Small intestine (tissue), 7 donors: ENCODE measurements at regions not wholly inside any gene's neighbourhood (a gene's known extent, or its start where the extent isn't known, plus 50 kb on each side); places are given as distances from the start of the nearest gene placed in this dataset.

Source experiments
- DNase-seq, 2 donors: peaks; one replicate each; pipeline versions ENCODE4 v3.0.0 to v3.0.0-alpha.2; 2013
- FAIRE-seq: peaks from 2 replicates; lab custom pipeline; 2012; peaks lifted over from hg19 to GRCh38; lab: Jason Lieb, UNC
- H3K27ac ChIP-seq, 3 donors: one replicate each; pipeline ENCODE4 v1.5.1; 2013; ENCODE audit warnings: low read length in 2 of 3, mild to moderate bottlenecking in 2 of 3, control low read depth in 1 of 3, inconsistent platforms in 1 of 3, low read depth in 1 of 3, moderate library complexity in 1 of 3
- H3K27me3 ChIP-seq, 3 donors: one replicate each; pipeline ENCODE4 v1.6.1; 2013; ENCODE audit warnings: low read length in 3 of 3, inconsistent platforms in 1 of 3; ENCODE audit not compliant: control insufficient read depth in 3 of 3, insufficient read depth in 3 of 3
- H3K36me3 ChIP-seq, 3 donors: one replicate each; pipeline ENCODE4 v1.6.1; 2013; ENCODE audit warnings: low read length in 3 of 3, inconsistent platforms in 1 of 3, low read depth in 1 of 3, mild to moderate bottlenecking in 1 of 3, moderate library complexity in 1 of 3; ENCODE audit not compliant: control insufficient read depth in 3 of 3, insufficient read depth in 2 of 3
- H3K4me1 ChIP-seq, 3 donors: one replicate each; pipeline ENCODE4 v1.6.1; 2013; ENCODE audit warnings: low read length in 2 of 3, inconsistent platforms in 1 of 3, low read depth in 1 of 3, mild to moderate bottlenecking in 1 of 3, moderate library complexity in 1 of 3; ENCODE audit not compliant: control insufficient read depth in 3 of 3, insufficient read depth in 2 of 3
- H3K4me3 ChIP-seq, 3 donors: one replicate each; pipeline ENCODE4 v1.5.1; 2013; ENCODE audit warnings: low read length in 3 of 3, control low read depth in 1 of 3, inconsistent platforms in 1 of 3, low read depth in 1 of 3, mild to moderate bottlenecking in 1 of 3, moderate library complexity in 1 of 3
- H3K9me3 ChIP-seq, 2 donors: one replicate each; pipeline ENCODE4 v1.6.1; 2013; ENCODE audit warnings: low read depth in 1 of 2, low read length in 1 of 2; ENCODE audit not compliant: control insufficient read depth in 2 of 2, insufficient read depth in 1 of 2
- WGBS, 3 donors: extraction: QIAGEN DNeasy Blood & Tissue Kit; methylation state at CpG; one replicate each; pipeline ENCODE4 v1.1.7; 2013; 5-methylcytosine and 5-hydroxymethylcytosine counted together
- donor health status: healthy with polysubstance abuse.
- donor health status: control.
- donor health status: control.
- donor health status: Bipolar disorder and iron deficiency.
- donor health status: healthy.

- no peaks in the 10 kb centered on the region for H3K27me3 ChIP-seq
- H3K4me1 ChIP-seq, result no peaks in the 10 kb centered on the region
- no peaks in the 10 kb centered on the region for H3K9me3 ChIP-seq
- FAIRE-seq (no peak), DNase-seq (no peak)
- H3K27ac ChIP-seq, result no peak overlapping the region
- 53 to 74% (median 69%) methylated on average over 1 of the region's 1 CpG for WGBS, 3 donors
- no peaks in the 10 kb centered on the region for H3K36me3 ChIP-seq
- H3K4me3 ChIP-seq, result no peak overlapping the region
Observed at GRCh38 chr3:117427081-117427480, 717.5 kb downstream of the TUSC7 start.

- Histone ChIP-seq H3K4me3 (no peak overlapping the region), H3K36me3 (no peaks in the 10 kb centered on the region), H3K9me3 (no peaks in the 10 kb centered on the region), H3K4me1 (no peaks in the 10 kb centered on the region), H3K27me3 (no peaks in the 10 kb centered on the region), H3K27ac (no peak overlapping the region)
- WGBS, 3 donors, result 52 to 64% (median 63%) methylated on average over 1 of the region's 1 CpG
- no peak for FAIRE-seq
- peak in 1 of 2 donors; percentile 16 for DNase-seq
Observed at GRCh38 chr3:117433427-117433826, 723.8 kb downstream of the TUSC7 start.

DNA sequence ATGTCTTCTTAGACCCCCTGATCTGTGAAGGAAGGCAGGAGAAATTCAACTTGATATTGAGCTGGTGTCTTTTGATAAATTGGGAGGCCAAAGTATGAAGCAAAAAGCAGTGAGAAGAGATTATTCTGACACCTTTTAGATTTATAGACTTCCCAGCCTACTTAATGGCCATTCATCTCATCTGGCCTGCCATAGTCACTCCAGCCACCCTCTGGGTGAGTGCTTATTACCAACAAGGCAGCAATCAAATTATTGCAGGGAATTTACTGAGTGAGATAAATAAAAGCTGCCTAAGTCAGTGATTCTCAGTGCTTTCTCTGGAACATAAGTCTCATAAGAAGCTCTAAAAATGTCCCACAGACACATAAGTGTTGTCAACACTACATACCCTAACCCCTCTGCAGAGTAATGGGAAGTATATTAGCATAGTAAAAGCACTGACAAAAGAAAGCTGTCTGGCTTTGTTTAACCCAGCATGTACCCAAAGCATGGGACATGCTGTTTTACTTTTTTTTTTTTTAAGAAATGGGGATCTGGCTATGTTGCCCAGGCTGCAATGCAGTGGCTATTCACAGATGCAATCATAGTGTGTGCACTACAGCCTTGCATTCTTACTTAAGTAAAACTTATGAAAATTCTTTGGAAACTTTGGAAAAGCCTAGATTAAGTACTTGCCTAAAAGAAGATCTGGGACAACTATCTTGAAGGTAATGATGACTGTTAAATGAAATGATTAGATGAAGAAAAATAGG, 725.3 kb downstream of the TUSC7 start:
- Histone ChIP-seq H3K27me3 (no peaks in the 10 kb centered on the region), H3K4me3 (no peak overlapping the region), H3K4me1 (no peaks in the 10 kb centered on the region), H3K36me3 (no peaks in the 10 kb centered on the region), H3K27ac (no peak overlapping the region), H3K9me3 (no peaks in the 10 kb centered on the region)
- no peak for DNase-seq
- no peak for FAIRE-seq

DNA sequence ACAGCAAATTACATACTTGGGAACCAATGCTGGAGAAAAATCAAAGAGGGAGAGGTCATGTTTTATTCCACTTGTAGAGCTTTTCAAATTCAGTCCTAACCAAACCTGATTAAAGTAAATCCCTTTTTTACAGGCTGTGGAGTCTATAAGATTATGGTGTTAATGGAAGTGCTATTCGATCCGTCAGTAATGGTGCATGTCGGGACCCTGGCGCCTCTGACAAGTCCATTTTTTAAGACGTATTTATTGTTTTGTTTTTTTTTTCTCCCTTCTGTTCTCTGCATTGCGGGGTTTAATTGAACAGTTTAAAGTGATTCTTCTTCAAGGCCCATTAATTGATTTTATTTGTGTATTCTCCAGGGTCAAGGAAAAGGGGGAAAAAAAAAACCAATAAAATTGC, 725.9 kb downstream of the TUSC7 start:
- Histone ChIP-seq H3K4me1 (no peaks in the 10 kb centered on the region), H3K27ac (no peak overlapping the region), H3K36me3 (no peaks in the 10 kb centered on the region), H3K27me3 (no peaks in the 10 kb centered on the region), H3K4me3 (no peak overlapping the region), H3K9me3 (no peaks in the 10 kb centered on the region)
- WGBS, 3 donors, result 97% methylated on average over 6 of the region's 6 CpGs
- no peak for FAIRE-seq
- no peak for DNase-seq

GRCh38 chr3:117439812-117440211, 730.2 kb downstream of the TUSC7 start:
- FAIRE-seq, result no peak
- H3K9me3 ChIP-seq, result no peaks in the 10 kb centered on the region
- no peaks in the 10 kb centered on the region for H3K4me1 ChIP-seq
- no peak overlapping the region for H3K27ac ChIP-seq
- DNase-seq, result peak; percentile 3 to 42
- H3K27me3 ChIP-seq, result no peaks in the 10 kb centered on the region
- no peak overlapping the region for H3K4me3 ChIP-seq
- no peaks in the 10 kb centered on the region for H3K36me3 ChIP-seq
- WGBS, 3 donors, result 44 to 66% (median 64%) methylated on average over 3 of the region's 3 CpGs

GRCh38 chr3:117441851-117442250, 732.3 kb downstream of the TUSC7 start:
- no peak for FAIRE-seq
- Histone ChIP-seq H3K36me3 (no peaks in the 10 kb centered on the region), H3K9me3 (no peaks in the 10 kb centered on the region), H3K4me3 (no peak overlapping the region), H3K4me1 (no peaks in the 10 kb centered on the region), H3K27ac (no peak overlapping the region), H3K27me3 (no peaks in the 10 kb centered on the region)
- 88 to 93% (median 93%) methylated on average over 4 of the region's 4 CpGs for WGBS, 3 donors
- DNase-seq, result no peak

- WGBS, 3 donors, result 86 to 89% (median 87%) methylated on average over 4 of the region's 4 CpGs
- Histone ChIP-seq H3K27me3 (no peaks in the 10 kb centered on the region), H3K4me1 (no peaks in the 10 kb centered on the region), H3K27ac (no peak overlapping the region), H3K36me3 (no peaks in the 10 kb centered on the region), H3K4me3 (no peak overlapping the region), H3K9me3 (no peaks in the 10 kb centered on the region)
- FAIRE-seq, result no peak
- DNase-seq, result no peak
Observed at GRCh38 chr3:117442566-117442965, 733.0 kb downstream of the TUSC7 start.

GRCh38 chr3:117443014-117443413, 733.4 kb downstream of the TUSC7 start:
- FAIRE-seq (no peak), DNase-seq (no peak)
- WGBS, 3 donors, result 27 to 62% (median 47%) methylated on average over 5 of the region's 5 CpGs
- no peaks in the 10 kb centered on the region for H3K4me1 ChIP-seq
- H3K9me3 ChIP-seq, result no peaks in the 10 kb centered on the region
- no peak overlapping the region for H3K27ac ChIP-seq
- H3K36me3 ChIP-seq, result no peaks in the 10 kb centered on the region
- no peaks in the 10 kb centered on the region for H3K27me3 ChIP-seq
- H3K4me3 ChIP-seq, result no peak overlapping the region

DNA sequence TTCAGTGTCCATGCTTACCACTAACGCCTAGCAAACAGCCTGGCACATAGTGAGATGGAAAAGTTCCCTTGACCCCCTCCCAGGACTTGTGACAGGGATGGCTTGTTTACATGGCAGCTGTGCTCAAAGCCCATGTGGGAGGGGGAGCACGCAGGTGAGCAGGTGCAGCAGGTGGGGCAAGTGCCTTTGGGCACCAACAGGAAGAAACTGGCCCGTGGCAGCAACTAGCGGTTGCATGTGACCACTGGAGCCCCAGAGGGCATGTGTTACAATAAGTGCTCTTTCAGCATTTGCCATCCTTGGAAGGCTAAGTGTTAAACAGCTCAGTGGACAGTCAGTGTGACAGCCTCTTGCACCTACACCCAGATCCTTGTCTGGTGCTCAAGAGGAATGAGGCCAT, 734.6 kb downstream of the TUSC7 start:
- H3K36me3 ChIP-seq, result no peaks in the 10 kb centered on the region
- no peaks in the 10 kb centered on the region for H3K27me3 ChIP-seq
- H3K4me3 ChIP-seq, result no peak overlapping the region
- H3K4me1 ChIP-seq, result no peaks in the 10 kb centered on the region
- 62 to 85% (median 73%) methylated on average over 4 of the region's 4 CpGs for WGBS, 3 donors
- H3K27ac ChIP-seq, result no peak overlapping the region
- DNase-seq (no peak), FAIRE-seq (no peak)
- no peaks in the 10 kb centered on the region for H3K9me3 ChIP-seq
